Epithelial cell of esophagus (primary cell): ENCODE measurements at regions not wholly inside any gene's neighbourhood (a gene's known extent, or its start where the extent isn't known, plus 50 kb on each side); places are given as distances from the start of the nearest gene placed in this dataset.

ENCODE experiments used
- DNase-seq: peaks from one replicate; pipeline ENCODE4 v3.0.0; 2010; ENCODE audit warnings: low read depth
- H3K4me3 ChIP-seq: 2 replicates; pipeline ENCODE4 v1.5.1; 2011; ENCODE audit warnings: mild to moderate bottlenecking, low read length, control low read depth
- CTCF ChIP-seq: IDR thresholded peaks from 2 replicates; pipeline ENCODE4 v1.5.1; 2011; ENCODE audit warnings: low read depth, mild to moderate bottlenecking, low read length, control low read depth, inconsistent platforms; ENCODE audit not compliant: insufficient read depth; ENCODE audit errors: missing control alignments

GRCh38 chr17:22569459-22570143 is 877.3 kb downstream of the KCNJ18 start:
- no peak for DNase-seq
- no peak for TF ChIP-seq CTCF
- H3K4me3 ChIP-seq: no peak overlapping the region

DNA sequence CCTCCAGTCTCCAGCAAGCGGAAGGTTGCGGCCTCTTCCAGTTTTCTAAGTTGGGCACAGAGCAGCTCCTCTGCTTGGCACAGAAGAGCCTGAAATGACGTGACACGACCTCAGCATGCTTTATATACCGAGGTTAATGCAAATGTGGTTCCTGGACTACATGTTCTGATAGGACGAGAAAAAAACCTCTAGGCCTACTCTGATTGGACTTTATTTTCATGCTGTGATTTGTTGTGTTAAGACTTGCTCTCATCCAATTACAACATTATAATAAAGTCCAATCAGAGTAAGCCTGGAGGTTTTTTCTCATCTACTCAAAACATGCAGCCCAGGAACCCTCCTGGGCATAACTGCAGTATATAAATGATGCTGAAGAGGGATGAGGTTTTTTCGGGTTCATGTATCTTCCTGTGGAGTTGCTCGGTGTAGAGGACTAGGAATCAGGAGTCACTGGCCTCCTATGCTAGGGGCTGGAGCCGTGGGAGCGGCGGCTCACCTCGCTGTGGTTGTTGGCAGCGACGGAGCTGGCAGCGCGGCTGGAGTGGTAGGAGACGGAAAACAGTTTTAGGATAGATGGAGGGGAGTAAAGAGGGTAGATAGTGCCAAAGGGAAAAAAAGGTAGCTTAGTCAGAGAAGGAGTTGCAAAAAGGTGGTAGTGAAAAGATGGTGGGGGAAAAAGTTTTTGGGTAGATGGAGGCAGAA is 878.0 kb downstream of the KCNJ18 start:
- H3K4me3 ChIP-seq: no peak overlapping the region
- TF ChIP-seq CTCF: no peak
- DNase-seq: no peak

GRCh38 chr17:22599322-22599721 is 907.0 kb downstream of the KCNJ18 start:
- no peak for TF ChIP-seq CTCF
- no peak for DNase-seq
- no peak overlapping the region for H3K4me3 ChIP-seq

GRCh38 chr17:22600644-22601298 is 908.4 kb downstream of the KCNJ18 start:
- DNase-seq: peak; percentile 32
- no peak overlapping the region for H3K4me3 ChIP-seq
- no peak for TF ChIP-seq CTCF
